ENCODE measurements at regions not wholly inside any gene's neighbourhood (a gene's known extent, or its start where the extent isn't known, plus 50 kb on each side); places are given as distances from the start of the nearest gene placed in this dataset.
"Not testable (repeated sequence)": the region's sequence is repeated elsewhere in the genome, so short reads cannot be mapped to it uniquely, and the experiment has no call there.

- Histone ChIP-seq H3K9me3 (ENCODE audit: control insufficient read depth, insufficient read depth, low read length) (no peaks in the 10 kb centered on the region), H3K27me3 (ENCODE audit: control insufficient read depth, insufficient read depth, low read length) (no peaks in the 10 kb centered on the region), H3K36me3 (ENCODE audit: control insufficient read depth, insufficient read depth, low read length) (no peaks in the 10 kb centered on the region), H3K4me1 (ENCODE audit: control insufficient read depth, insufficient read depth, low read length) (no peaks in the 10 kb centered on the region), H3K4me3 (ENCODE audit: low read depth, low read length) (no peak overlapping the region), H3K27ac (ENCODE audit: low read depth, low read length) (no peak overlapping the region)
- no peak for DNase-seq (ENCODE audit: low read depth in 4 of 6, low spot score in 6 of 6)
- no CpG with 5 or more reads among the region's 4 CpGs for WGBS (ENCODE audit: insufficient coverage)
Measured at GRCh38 chr9:107833295-107833694, 343.7 kb upstream of the KLF4 start.

GRCh38 chr9:107832871-107833270 lies 343.3 kb upstream of the KLF4 start:
- Histone ChIP-seq H3K27me3 (ENCODE audit: control insufficient read depth, insufficient read depth, low read length) (no peaks in the 10 kb centered on the region), H3K4me1 (ENCODE audit: control insufficient read depth, insufficient read depth, low read length) (no peaks in the 10 kb centered on the region), H3K4me3 (ENCODE audit: low read depth, low read length) (no peak overlapping the region), H3K9me3 (ENCODE audit: control insufficient read depth, insufficient read depth, low read length) (no peaks in the 10 kb centered on the region), H3K27ac (ENCODE audit: low read depth, low read length) (no peak overlapping the region), H3K36me3 (ENCODE audit: control insufficient read depth, insufficient read depth, low read length) (no peaks in the 10 kb centered on the region)
- no CpG with 5 or more reads among the region's 4 CpGs for WGBS (ENCODE audit: insufficient coverage)
- DNase-seq (ENCODE audit: low read depth in 4 of 6, low spot score in 6 of 6) = peak in 2 of 6 donors; percentile 18 to 76

- no peaks in the 10 kb centered on the region for H3K4me1 ChIP-seq (ENCODE audit: control insufficient read depth, insufficient read depth, low read length)
- DNase-seq (ENCODE audit: low read depth in 4 of 6, low spot score in 6 of 6) = no peak
- H3K9me3 ChIP-seq (ENCODE audit: control insufficient read depth, insufficient read depth, low read length) = no peaks in the 10 kb centered on the region
- no peak overlapping the region for H3K4me3 ChIP-seq (ENCODE audit: low read depth, low read length)
- WGBS (ENCODE audit: insufficient coverage) = no CpG with 5 or more reads among the region's 3 CpGs
- no peaks in the 10 kb centered on the region for H3K36me3 ChIP-seq (ENCODE audit: control insufficient read depth, insufficient read depth, low read length)
- H3K27ac ChIP-seq (ENCODE audit: low read depth, low read length) = no peak overlapping the region
- no peaks in the 10 kb centered on the region for H3K27me3 ChIP-seq (ENCODE audit: control insufficient read depth, insufficient read depth, low read length)
Measured at GRCh38 chr9:107830479-107830878, 340.9 kb upstream of the KLF4 start.

- Histone ChIP-seq H3K4me1 (ENCODE audit: control insufficient read depth, insufficient read depth, low read length) (no peaks in the 10 kb centered on the region), H3K36me3 (ENCODE audit: control insufficient read depth, insufficient read depth, low read length) (no peaks in the 10 kb centered on the region), H3K27ac (ENCODE audit: low read depth, low read length) (no peak overlapping the region), H3K27me3 (ENCODE audit: control insufficient read depth, insufficient read depth, low read length) (no peaks in the 10 kb centered on the region), H3K4me3 (ENCODE audit: low read depth, low read length) (no peak overlapping the region), H3K9me3 (ENCODE audit: control insufficient read depth, insufficient read depth, low read length) (no peaks in the 10 kb centered on the region)
- no peak for DNase-seq (ENCODE audit: low read depth in 4 of 6, low spot score in 6 of 6)
- 100% methylated on average over 1 of the region's 2 CpGs for WGBS (ENCODE audit: insufficient coverage)
Measured at GRCh38 chr9:107827884-107828283, 338.3 kb upstream of the KLF4 start.

GRCh38 chr9:107827304-107827703 lies 337.7 kb upstream of the KLF4 start:
- no peak for DNase-seq (ENCODE audit: low read depth in 4 of 6, low spot score in 6 of 6)
- no peaks in the 10 kb centered on the region for H3K9me3 ChIP-seq (ENCODE audit: control insufficient read depth, insufficient read depth, low read length)
- 93% methylated on average over 2 of the region's 2 CpGs for WGBS (ENCODE audit: insufficient coverage)
- no peak overlapping the region for H3K27ac ChIP-seq (ENCODE audit: low read depth, low read length)
- no peaks in the 10 kb centered on the region for H3K36me3 ChIP-seq (ENCODE audit: control insufficient read depth, insufficient read depth, low read length)
- H3K4me3 ChIP-seq (ENCODE audit: low read depth, low read length) = no peak overlapping the region
- no peaks in the 10 kb centered on the region for H3K4me1 ChIP-seq (ENCODE audit: control insufficient read depth, insufficient read depth, low read length)
- no peaks in the 10 kb centered on the region for H3K27me3 ChIP-seq (ENCODE audit: control insufficient read depth, insufficient read depth, low read length)

- WGBS (ENCODE audit: insufficient coverage) = 100% methylated on average over 5 of the region's 7 CpGs
- not testable (repeated sequence) for H3K36me3 ChIP-seq (ENCODE audit: control insufficient read depth, insufficient read depth, low read length); H3K4me1 ChIP-seq (ENCODE audit: control insufficient read depth, insufficient read depth, low read length); H3K9me3 ChIP-seq (ENCODE audit: control insufficient read depth, insufficient read depth, low read length); H3K27me3 ChIP-seq (ENCODE audit: control insufficient read depth, insufficient read depth, low read length); H3K27ac ChIP-seq (ENCODE audit: low read depth, low read length); DNase-seq (ENCODE audit: low read depth in 4 of 6, low spot score in 6 of 6); H3K4me3 ChIP-seq (ENCODE audit: low read depth, low read length)
Measured at GRCh38 chr9:107826688-107826983, 337.1 kb upstream of the KLF4 start.

GRCh38 chr9:107824556-107824955 lies 335.0 kb upstream of the KLF4 start:
- Histone ChIP-seq H3K4me3 (ENCODE audit: low read depth, low read length) (no peak overlapping the region), H3K27me3 (ENCODE audit: control insufficient read depth, insufficient read depth, low read length) (no peaks in the 10 kb centered on the region), H3K36me3 (ENCODE audit: control insufficient read depth, insufficient read depth, low read length) (no peaks in the 10 kb centered on the region), H3K9me3 (ENCODE audit: control insufficient read depth, insufficient read depth, low read length) (no peaks in the 10 kb centered on the region), H3K27ac (ENCODE audit: low read depth, low read length) (no peak overlapping the region), H3K4me1 (ENCODE audit: control insufficient read depth, insufficient read depth, low read length) (peaks cover 3% of the 10 kb centered on the region)
- DNase-seq (ENCODE audit: low read depth in 4 of 6, low spot score in 6 of 6) = no peak
- WGBS (ENCODE audit: insufficient coverage) = 33% methylated on average over 1 of the region's 2 CpGs

GRCh38 chr9:107819772-107820565 lies 330.4 kb upstream of the KLF4 start:
- Histone ChIP-seq H3K4me1 (ENCODE audit: control insufficient read depth, insufficient read depth, low read length) (peaks cover 3% of the 10 kb centered on the region), H3K27me3 (ENCODE audit: control insufficient read depth, insufficient read depth, low read length) (no peaks in the 10 kb centered on the region), H3K36me3 (ENCODE audit: control insufficient read depth, insufficient read depth, low read length) (no peaks in the 10 kb centered on the region), H3K9me3 (ENCODE audit: control insufficient read depth, insufficient read depth, low read length) (no peaks in the 10 kb centered on the region), H3K4me3 (ENCODE audit: low read depth, low read length) (no peak overlapping the region), H3K27ac (ENCODE audit: low read depth, low read length) (no peak overlapping the region)
- peak in 2 of 6 donors; percentile 38 to 52 for DNase-seq (ENCODE audit: low read depth in 4 of 6, low spot score in 6 of 6)
- 51% methylated on average over 6 of the region's 14 CpGs for WGBS (ENCODE audit: insufficient coverage)

GRCh38 chr9:107818503-107818829 lies 328.9 kb upstream of the KLF4 start:
- not testable (repeated sequence) for H3K36me3 ChIP-seq (ENCODE audit: control insufficient read depth, insufficient read depth, low read length); H3K27ac ChIP-seq (ENCODE audit: low read depth, low read length)
- 92% methylated on average over 6 of the region's 6 CpGs for WGBS (ENCODE audit: insufficient coverage)

GRCh38 chr9:107817595-107818502 lies 328.3 kb upstream of the KLF4 start:
- H3K9me3 ChIP-seq (ENCODE audit: control insufficient read depth, insufficient read depth, low read length); DNase-seq (ENCODE audit: low read depth in 4 of 6, low spot score in 6 of 6); H3K4me3 ChIP-seq (ENCODE audit: low read depth, low read length); H3K27ac ChIP-seq (ENCODE audit: low read depth, low read length); H3K36me3 ChIP-seq (ENCODE audit: control insufficient read depth, insufficient read depth, low read length); H3K27me3 ChIP-seq (ENCODE audit: control insufficient read depth, insufficient read depth, low read length); H3K4me1 ChIP-seq (ENCODE audit: control insufficient read depth, insufficient read depth, low read length): not testable (repeated sequence)
- WGBS (ENCODE audit: insufficient coverage) = 96% methylated on average over 49 of the region's 55 CpGs

More at GRCh38 chr9:107818503-107818829, 328.9 kb upstream of the KLF4 start:
- not testable (repeated sequence) for H3K4me3 ChIP-seq (ENCODE audit: low read depth, low read length); DNase-seq (ENCODE audit: low read depth in 4 of 6, low spot score in 6 of 6); H3K9me3 ChIP-seq (ENCODE audit: control insufficient read depth, insufficient read depth, low read length); H3K27me3 ChIP-seq (ENCODE audit: control insufficient read depth, insufficient read depth, low read length); H3K4me1 ChIP-seq (ENCODE audit: control insufficient read depth, insufficient read depth, low read length)
